Heart right ventricle (tissue), 16 donors: ENCODE measurements at regions not wholly inside any gene's neighbourhood (a gene's known extent, or its start where the extent isn't known, plus 50 kb on each side); places are given as distances from the start of the nearest gene placed in this dataset.

Source experiments
- ATAC-seq, 8 donors: fragments of 200-7000 bp; cut with Tn5 transposase; one replicate each; pipeline ENCODE4 v1.9.1; 2020; ENCODE audit warnings: mild to moderate bottlenecking in 8 of 8, moderate library complexity in 8 of 8, moderate number of reproducible peaks in 1 of 8
- DNase-seq, 2 donors: peaks; one replicate each; pipeline ENCODE4 v3.0.0-alpha.2; 2020
- H3K27ac ChIP-seq, 10 donors: fragments of 200-600 bp; sonication (generic) in 2 of 10; one replicate each; pipeline versions ENCODE4 v1.5.0 to v1.8.0; 2020 to 2022; ENCODE audit warnings: mild to moderate bottlenecking in 3 of 10
- H3K27me3 ChIP-seq, 7 donors: fragments of 200-600 bp; one replicate each; pipeline ENCODE4 v1.8.0; 2021 to 2022; ENCODE audit warnings: mild to moderate bottlenecking in 2 of 7
- H3K36me3 ChIP-seq, 9 donors: fragments of 200-600 bp; sonication (generic) in 1 of 9; one replicate each; pipeline versions ENCODE4 v1.5.0 to v1.8.0; 2020 to 2022; ENCODE audit warnings: mild to moderate bottlenecking in 2 of 9
- H3K4me1 ChIP-seq, 9 donors: fragments of 200-600 bp; sonication (generic) in 1 of 9; one replicate each; pipeline versions ENCODE4 v1.5.0 to v1.8.0; 2020 to 2022; ENCODE audit warnings: mild to moderate bottlenecking in 4 of 9
- H3K4me3 ChIP-seq, 10 donors: fragments of 200-600 bp; sonication (generic) in 2 of 10; one replicate each; pipeline versions ENCODE4 v1.5.0 to v1.8.0; 2020 to 2022; ENCODE audit warnings: mild to moderate bottlenecking in 7 of 10, moderate library complexity in 2 of 10
- H3K9me3 ChIP-seq, 11 donors: fragments of 200-600 bp in 10 of 11; sonication (generic) in 2 of 11; one replicate each; pipeline versions ENCODE4 v1.5.0 to v1.8.0; 2013 to 2022; ENCODE audit warnings: mild to moderate bottlenecking in 2 of 11, control low read depth in 1 of 11, moderate library complexity in 1 of 11
- CTCF ChIP-seq, 9 donors: fragments of 200-600 bp; sonication (generic) in 2 of 9; IDR thresholded peaks; one replicate each; pipeline versions ENCODE4 v1.5.0 to v1.8.0; 2021 to 2022; ENCODE audit warnings: antibody characterized with exemption in 9 of 9, mild to moderate bottlenecking in 5 of 9, moderate library complexity in 1 of 9
- WGBS, 2 donors: extraction: QIAGEN DNeasy Blood & Tissue Kit; methylation state at CpG; one replicate each; pipeline ENCODE4 v1.1.7; 2013; ENCODE audit warnings: inconsistent platforms in 1 of 2; 5-methylcytosine and 5-hydroxymethylcytosine counted together
- intact Hi-C, 10 donors: fragments of 100-400 bp; cut with DNase I; formaldehyde crosslinking; loops; one replicate each; pipeline versions ENCODE4 v1.11.1 to v1.14.2; 2022
- donor health status: Arrhythmogenic right ventricular cardiomyopathy.
- donor health status: ischemic (EF 13 %, LVEDD 7.1; RV severe dilation, severe dysfunction).
- donor health status: healthy with polysubstance abuse.
- donor health status: DM: no; HTN: yes; CAD: no.
- donor health status: DM: no; HTN: no; CAD: no.
- donor health status: ischemic (EF 25% LVEDD 6.9; RV normal size, moderate dysfunction).
- donor health status: ischemic (EF 25% LVEDD 5.7; RV mildly dilated, moderate dysfunction).
- donor health status: healthy.
- donor health status: DM: yes; HTN: yes; CAD: no.
- donor health status: Ischemic cardiomyopathy.
- donor health status: ischemic (EF 35%, LVEDD 5.7; RV mildly dilated, moderate dysfunction).
- donor health status: nonischemic (EF 11% LVEDD 7.7; RV severe dilation, severe dysfunction).
- donor health status: DM: yes; HTN: yes; CAD: no.
- donor health status: PGD.
- donor health status: ischemic (EF 29% LVEDD 5.4; RV normal size, mild dysfunction).
- donor health status: nonischemic (EF 23%, LVEDD 6.1; RV moderate dilation, normal function).

GRCh38 chr17:31673076-31673475, 186.0 kb downstream of the COPRS start:
- Histone ChIP-seq H3K27me3 (peaks cover 0 to 4% (median 0%) of the 10 kb centered on the region in 7 donors), H3K4me1 (peaks cover 0 to under 1% (median 0%) of the 10 kb centered on the region in 9 donors), H3K4me3 (no peak overlapping the region), H3K36me3 (no peaks in the 10 kb centered on the region), H3K9me3 (no peaks in the 10 kb centered on the region), H3K27ac (no peak overlapping the region)
- 72 to 79% methylated on average over 8 of the region's 8 CpGs for WGBS, 2 donors
- no peak for DNase-seq
- ATAC-seq = no peak
- TF ChIP-seq CTCF (IDR thresholded peaks at IDR 0.05) = no peak
- intact Hi-C loops = no loop called here

GRCh38 chr17:31672161-31672819, 186.8 kb downstream of the COPRS start:
- Histone ChIP-seq H3K27ac (no peak overlapping the region), H3K4me1 (no peaks in the 10 kb centered on the region), H3K36me3 (no peaks in the 10 kb centered on the region), H3K27me3 (peaks cover 0 to 4% (median 0%) of the 10 kb centered on the region in 7 donors), H3K9me3 (no peaks in the 10 kb centered on the region), H3K4me3 (no peak overlapping the region)
- TF ChIP-seq CTCF (IDR thresholded peaks at IDR 0.05) = no peak
- 42 to 53% methylated on average over 7 of the region's 7 CpGs for WGBS, 2 donors
- intact Hi-C loops = no loop called here
- ATAC-seq (no peak), DNase-seq (no peak)

GRCh38 chr17:31663576-31663975, 195.5 kb downstream of the COPRS start:
- no peak for DNase-seq
- Histone ChIP-seq H3K27ac (no peak overlapping the region), H3K9me3 (peaks cover 0 to 45% (median 22%) of the 10 kb centered on the region in 11 donors), H3K27me3 (no peaks in the 10 kb centered on the region), H3K4me1 (no peaks in the 10 kb centered on the region), H3K36me3 (no peaks in the 10 kb centered on the region), H3K4me3 (no peak overlapping the region)
- no peak for TF ChIP-seq CTCF (IDR thresholded peaks at IDR 0.05)
- intact Hi-C loops = no loop called here
- WGBS, 2 donors = 84 to 92% methylated on average over 2 of the region's 2 CpGs
- ATAC-seq = no peak

GRCh38 chr17:31660684-31661083, 198.4 kb downstream of the COPRS start:
- Histone ChIP-seq H3K36me3 (no peaks in the 10 kb centered on the region), H3K27me3 (no peaks in the 10 kb centered on the region), H3K9me3 (peaks cover 0 to 37% (median 22%) of the 10 kb centered on the region in 11 donors), H3K4me1 (no peaks in the 10 kb centered on the region), H3K4me3 (no peak overlapping the region), H3K27ac (no peak overlapping the region)
- DNase-seq (no peak), ATAC-seq (no peak)
- 90 to 93% methylated on average over 3 of the region's 3 CpGs for WGBS, 2 donors
- intact Hi-C loops = no loop called here
- no peak for TF ChIP-seq CTCF (IDR thresholded peaks at IDR 0.05)
